GM23338 (cell line): ENCODE measurements at regions not wholly inside any gene's neighbourhood (a gene's known extent, or its start where the extent isn't known, plus 50 kb on each side); places are given as distances from the start of the nearest gene placed in this dataset.

ENCODE experiments used
- ATAC-seq: fragments of 200-7000 bp; cut with Tn5 transposase; 3 replicates; pipeline ENCODE4 v1.9.1; 2020
- DNase-seq: peaks from one replicate; pipeline ENCODE4 v3.0.0-alpha.2; 2015; ENCODE audit warnings: low spot score
- H2AFZ ChIP-seq: fragments of 200-600 bp; sonication (generic); 2 replicates; pipeline ENCODE4 v1.8.0; 2016; ENCODE audit warnings: antibody characterized with exemption, mild to moderate bottlenecking, moderate library complexity
- H3F3A ChIP-seq: fragments of 200-600 bp; sonication (generic); replicated peaks from 2 replicates; pipeline ENCODE4 v1.8.0; 2017; ENCODE audit warnings: antibody characterized with exemption, mixed run types, low read depth
- H3K27ac ChIP-seq: fragments of 200-600 bp; sonication (generic); 2 replicates; pipeline ENCODE4 v1.6.1; 2016; ENCODE audit warnings: low read depth
- H3K27me3 ChIP-seq: fragments of 200-600 bp; sonication (generic); 2 replicates; pipeline ENCODE4 v1.8.0; 2016; ENCODE audit warnings: mild to moderate bottlenecking, mixed run types, moderate library complexity; ENCODE audit not compliant: insufficient read depth
- H3K36me3 ChIP-seq: fragments of 200-600 bp; sonication (generic); 2 replicates; pipeline ENCODE4 v1.8.0; 2016; ENCODE audit warnings: mild to moderate bottlenecking; ENCODE audit not compliant: insufficient read depth
- H3K4me1 ChIP-seq: fragments of 200-600 bp; sonication (generic); 2 replicates; pipeline ENCODE4 v1.8.0; 2016; ENCODE audit warnings: mild to moderate bottlenecking, moderate library complexity; ENCODE audit not compliant: insufficient read depth
- H3K4me2 ChIP-seq: fragments of 200-600 bp; sonication (generic); 2 replicates; pipeline ENCODE4 v1.7.1; 2017; ENCODE audit warnings: mixed run types
- H3K4me3 ChIP-seq: fragments of 200-600 bp; sonication (generic); 2 replicates; pipeline ENCODE4 v1.6.1; 2016; ENCODE audit warnings: mixed run types
- H3K79me2 ChIP-seq: fragments of 200-600 bp; sonication (generic); replicated peaks from 2 replicates; pipeline ENCODE4 v1.8.0; 2017; ENCODE audit warnings: mild to moderate bottlenecking; ENCODE audit not compliant: insufficient read depth
- H3K9me2 ChIP-seq: fragments of 200-600 bp; sonication (generic); 2 replicates; pipeline ENCODE4 v1.8.0; 2017; ENCODE audit not compliant: insufficient read depth
- H4K20me1 ChIP-seq: fragments of 200-600 bp; sonication (generic); replicated peaks from 2 replicates; pipeline ENCODE4 v1.8.0; 2017; ENCODE audit warnings: mild to moderate bottlenecking; ENCODE audit not compliant: insufficient read depth
- H3K27ac Mint-ChIP-seq: 2 replicates; pipeline ENCODE4 v1.8.0; 2020; ENCODE audit warnings: inconsistent platforms, mild to moderate bottlenecking, moderate library complexity, mixed read lengths
- H3K27me3 Mint-ChIP-seq: 3 replicates; pipeline ENCODE4 v1.8.0; 2022; ENCODE audit warnings: low read depth, mild to moderate bottlenecking, moderate library complexity, mixed read lengths, inconsistent platforms; ENCODE audit not compliant: insufficient read depth, poor library complexity
- H3K36me3 Mint-ChIP-seq: 3 replicates; pipeline ENCODE4 v1.8.0; 2021; ENCODE audit warnings: low read depth, mild to moderate bottlenecking, inconsistent platforms, moderate library complexity, mixed read lengths
- H3K4me1 Mint-ChIP-seq: 3 replicates; pipeline ENCODE4 v1.8.0; 2020; ENCODE audit warnings: mild to moderate bottlenecking, inconsistent platforms, mixed read lengths
- H3K4me3 Mint-ChIP-seq: 3 replicates; pipeline ENCODE4 v1.8.0; 2021; ENCODE audit warnings: moderate library complexity, mild to moderate bottlenecking, inconsistent platforms, mixed read lengths
- H3K9me3 Mint-ChIP-seq: 3 replicates; pipeline ENCODE4 v1.8.0; 2020; ENCODE audit warnings: moderate library complexity, mild to moderate bottlenecking, inconsistent platforms, mixed read lengths
- CTCF ChIP-seq, 2 experiments: fragments of 200-600 bp in 1 of 2; sonication (generic) in 1 of 2; conservative IDR thresholded peaks; 2 replicates each; pipeline versions ENCODE4 v1.5.1 to v1.6.1; 2016 to 2017; ENCODE audit warnings: antibody characterized with exemption in 2 of 2, low read depth in 2 of 2, mild to moderate bottlenecking in 2 of 2, moderate library complexity in 1 of 2
- ETS1 ChIP-seq: IDR thresholded peaks from 2 replicates; pipeline ENCODE4 v1.6.1; 2016; ENCODE audit warnings: antibody characterized with exemption
- JUNB ChIP-seq: IDR thresholded peaks from one replicate; pipeline ENCODE4 v1.6.1; 2016; ENCODE audit warnings: antibody characterized with exemption; ENCODE audit not compliant: unreplicated experiment
- POLR2AphosphoS5 ChIP-seq: IDR thresholded peaks from 2 replicates; pipeline ENCODE4 v1.6.1; 2016; ENCODE audit warnings: antibody characterized with exemption, low read depth
- REST ChIP-seq: IDR thresholded peaks from one replicate; pipeline ENCODE4 v1.6.1; 2018; ENCODE audit warnings: antibody characterized with exemption; ENCODE audit not compliant: unreplicated experiment
- ZNF114 ChIP-seq: fragments of 250-450 bp; sonication (Bioruptor Pico); IDR thresholded peaks from 2 replicates; pipeline ENCODE4 v1.5.0; 2020; ENCODE audit warnings: mild to moderate bottlenecking, moderate library complexity
- ZNF331 ChIP-seq: fragments of 250-450 bp; sonication (Bioruptor Pico); IDR thresholded peaks from 2 replicates; pipeline ENCODE4 v1.5.0; 2020; ENCODE audit warnings: low read depth, mild to moderate bottlenecking, moderate library complexity
- ZNF462 ChIP-seq: fragments of 250-450 bp; sonication (Bioruptor Pico); IDR thresholded peaks from 2 replicates; pipeline ENCODE4 v1.5.0; 2020; ENCODE audit warnings: mild to moderate bottlenecking, moderate library complexity

GRCh38 chr2:57726294-57726693, 320.3 kb upstream of the VRK2 start:
- H4K20me1 ChIP-seq = no peaks in the 10 kb centered on the region
- Mint-ChIP-seq H3K9me3 (no peaks in the 10 kb centered on the region), H3K27me3 (no peaks in the 10 kb centered on the region), H3K4me1 (peaks cover 2% of the 10 kb centered on the region; the same call in 1 of the 3 replicates), H3K36me3 (no peaks in the 10 kb centered on the region), H3K4me3 (no peak overlapping the region), H3K27ac (no peak overlapping the region)
- no peak overlapping the region for H2AFZ ChIP-seq
- TF ChIP-seq REST (no peak), ETS1 (no peak), CTCF (conservative IDR thresholded peaks at IDR 0.05; ENCODE audit: low read depth in 2 of 2) (no peak), POLR2AphosphoS5 (no peak), ZNF114 (no peak), JUNB (no peak), ZNF462 (CRISPR knock-in tag) (no peak), ZNF331 (CRISPR knock-in tag) (no peak)
- H3K4me2 ChIP-seq = no peak overlapping the region
- no peak overlapping the region for H3K4me3 ChIP-seq
- no peaks in the 10 kb centered on the region for H3K9me2 ChIP-seq
- no peaks in the 10 kb centered on the region for H3K36me3 ChIP-seq
- H3K27me3 ChIP-seq = no peaks in the 10 kb centered on the region
- H3F3A ChIP-seq = no peaks in the 10 kb centered on the region
- no peak for ATAC-seq
- no peak overlapping the region for H3K27ac ChIP-seq
- DNase-seq = no peak
- no peaks in the 10 kb centered on the region for H3K79me2 ChIP-seq
- no peaks in the 10 kb centered on the region; the same call in 1 of the 2 replicates for H3K4me1 ChIP-seq
